BLaER1 (cell line): ENCODE measurements at regions not wholly inside any gene's neighbourhood (a gene's known extent, or its start where the extent isn't known, plus 50 kb on each side); places are given as distances from the start of the nearest gene placed in this dataset.
"Not testable (repeated sequence)": the region's sequence is repeated elsewhere in the genome, so short reads cannot be mapped to it uniquely, and the experiment has no call there.

Experiments
- H3K27ac ChIP-seq: shearing (Covaris generic); formaldehyde crosslinking; 2 replicates; pipeline ENCODE4 v1.8.1; 2022
- H3K27me3 ChIP-seq: shearing (Covaris generic); formaldehyde crosslinking; 2 replicates; pipeline ENCODE4 v1.8.1; 2022
- H3K36me3 ChIP-seq: shearing (Covaris generic); formaldehyde crosslinking; 2 replicates; pipeline ENCODE4 v1.8.1; 2022
- H3K4me1 ChIP-seq: shearing (Covaris generic); formaldehyde crosslinking; 2 replicates; pipeline ENCODE4 v1.8.1; 2022
- H3K4me2 ChIP-seq: shearing (Covaris generic); formaldehyde crosslinking; 2 replicates; pipeline ENCODE4 v1.8.1; 2022
- H3K4me3 ChIP-seq: shearing (Covaris generic); formaldehyde crosslinking; 2 replicates; pipeline ENCODE4 v1.8.1; 2022
- H3K9ac ChIP-seq: shearing (Covaris generic); formaldehyde crosslinking; 2 replicates; pipeline ENCODE4 v1.8.1; 2022
- H3K9me3 ChIP-seq: shearing (Covaris generic); formaldehyde crosslinking; 2 replicates; pipeline ENCODE4 v1.8.1; 2022
- H4K20me1 ChIP-seq: shearing (Covaris generic); formaldehyde crosslinking; 2 replicates; pipeline ENCODE4 v1.8.1; 2022
- Cebpa-rat ChIP-seq: shearing (Covaris generic); IDR thresholded peaks from 2 replicates; pipeline ENCODE4 v1.8.1; 2022

- H3K9me3 ChIP-seq, result no peaks in the 10 kb centered on the region
- H3K36me3 ChIP-seq, result no peaks in the 10 kb centered on the region
- no peaks in the 10 kb centered on the region for H4K20me1 ChIP-seq
- H3K9ac ChIP-seq, result no peak overlapping the region
- H3K4me2 ChIP-seq, result no peak overlapping the region
- no peak overlapping the region for H3K27ac ChIP-seq
- no peak overlapping the region for H3K4me3 ChIP-seq
- no peaks in the 10 kb centered on the region for H3K4me1 ChIP-seq
- no peak for TF ChIP-seq Cebpa-rat
- no peaks in the 10 kb centered on the region for H3K27me3 ChIP-seq
Measured at GRCh38 chr4:29311247-29311646, 1408.9 kb upstream of the PCDH7 start.

DNA sequence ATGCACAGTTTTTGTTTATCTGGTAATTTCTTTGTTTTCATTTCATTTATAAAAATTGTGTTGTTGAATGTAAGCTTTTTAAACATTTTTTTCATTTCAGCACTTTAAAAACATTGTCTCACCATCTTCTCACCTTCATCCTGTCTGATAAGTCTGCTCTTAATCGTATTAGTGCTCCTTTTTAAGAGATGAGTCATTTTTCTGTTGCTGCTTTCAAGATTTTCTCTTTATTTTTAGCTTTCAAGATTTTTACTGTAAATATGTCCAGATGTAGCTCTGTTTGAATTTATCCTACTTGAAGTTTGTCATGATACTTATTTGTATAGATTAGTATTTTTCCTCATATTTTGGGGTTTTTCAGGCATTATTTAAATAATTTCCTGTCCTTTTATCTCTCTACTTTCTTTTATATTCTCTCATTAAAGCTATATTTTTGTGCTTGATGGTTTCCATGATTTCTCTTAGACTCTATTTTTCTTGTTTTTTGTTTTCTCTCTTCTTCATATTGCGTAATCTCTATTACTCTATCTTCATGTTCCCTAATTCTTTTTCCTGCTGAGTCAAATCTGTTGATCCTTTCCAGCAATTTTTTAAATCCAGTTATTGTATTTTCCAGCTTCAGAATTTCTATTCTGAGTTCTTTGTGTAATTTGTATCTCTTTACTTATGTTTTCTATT lies 1400.4 kb upstream of the PCDH7 start:
- no peak overlapping the region for H3K27ac ChIP-seq

DNA sequence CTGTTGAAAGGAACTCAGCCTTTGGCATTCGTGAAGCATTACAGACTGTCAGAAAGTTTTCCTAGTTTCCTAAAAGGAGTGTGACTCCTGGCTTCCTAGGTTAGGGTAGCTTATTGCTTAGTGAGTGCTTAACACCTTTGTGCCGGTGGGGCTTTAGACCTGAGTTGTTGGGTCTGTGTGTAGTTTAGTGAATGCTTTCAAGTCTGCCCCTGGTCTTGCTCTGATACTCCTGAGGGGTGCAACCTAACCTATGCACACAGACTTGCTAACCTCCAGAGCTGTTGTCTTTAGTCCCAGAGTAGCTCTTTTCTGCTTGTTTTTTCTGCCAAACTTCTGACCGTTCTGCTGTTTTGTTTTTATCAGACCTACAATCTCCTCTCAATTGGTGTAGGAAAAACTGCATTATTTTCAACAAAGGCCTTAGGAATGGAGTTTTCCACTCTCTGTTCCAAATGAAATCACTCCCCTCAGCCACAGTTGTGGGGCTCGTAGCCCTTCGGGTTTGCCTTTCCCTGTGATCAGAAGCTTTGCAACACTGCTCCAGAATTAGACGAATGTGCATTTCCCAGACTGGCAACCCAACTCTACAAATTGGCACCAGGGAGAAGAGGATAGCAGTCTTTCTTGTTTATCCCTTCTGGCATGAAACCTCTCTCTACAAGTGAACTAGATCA lies 1399.1 kb upstream of the PCDH7 start:
- H3K9ac ChIP-seq, result no peak overlapping the region
- TF ChIP-seq Cebpa-rat, result no peak
- H3K4me3 ChIP-seq, result no peak overlapping the region
- no peaks in the 10 kb centered on the region for H4K20me1 ChIP-seq
- H3K27me3 ChIP-seq, result no peaks in the 10 kb centered on the region
- H3K4me1 ChIP-seq, result no peaks in the 10 kb centered on the region
- H3K36me3 ChIP-seq, result no peaks in the 10 kb centered on the region
- H3K9me3 ChIP-seq, result no peaks in the 10 kb centered on the region
- H3K27ac ChIP-seq, result no peak overlapping the region
- no peak overlapping the region for H3K4me2 ChIP-seq

More for the DNA sequence above, 1400.4 kb upstream of the PCDH7 start:
- no peaks in the 10 kb centered on the region for H4K20me1 ChIP-seq
- H3K4me2 ChIP-seq, result no peak overlapping the region
- no peaks in the 10 kb centered on the region for H3K27me3 ChIP-seq
- no peaks in the 10 kb centered on the region for H3K4me1 ChIP-seq
- H3K36me3 ChIP-seq, result no peaks in the 10 kb centered on the region
- H3K4me3 ChIP-seq, result no peak overlapping the region
- no peaks in the 10 kb centered on the region for H3K9me3 ChIP-seq
- no peak; the same call in 1 of the 2 replicates for TF ChIP-seq Cebpa-rat
- no peak overlapping the region for H3K9ac ChIP-seq

DNA sequence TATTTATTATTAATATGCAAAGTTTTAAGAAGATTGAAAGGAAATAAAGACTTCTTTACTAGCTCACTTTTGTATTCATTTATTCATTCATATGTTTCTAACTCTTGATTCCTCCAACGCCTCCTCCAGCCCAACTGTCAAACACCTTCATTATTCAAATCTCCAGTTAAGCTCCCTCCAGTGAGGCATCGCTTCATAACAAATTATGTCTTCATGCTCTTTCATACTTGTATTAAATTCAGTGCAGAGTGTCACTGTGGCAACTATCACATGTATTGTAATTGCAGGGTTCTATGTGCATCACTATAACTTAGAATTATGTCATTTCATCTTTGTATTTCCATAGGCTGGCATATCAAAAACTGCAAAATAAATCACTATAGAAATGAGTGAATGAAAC lies 1394.2 kb upstream of the PCDH7 start:
- no peaks in the 10 kb centered on the region for H3K36me3 ChIP-seq

GRCh38 chr4:29326816-29327215 lies 1393.4 kb upstream of the PCDH7 start:
- Histone ChIP-seq H4K20me1 (no peaks in the 10 kb centered on the region), H3K27me3 (no peaks in the 10 kb centered on the region), H3K9ac (no peak overlapping the region), H3K27ac (no peak overlapping the region), H3K4me3 (no peak overlapping the region), H3K36me3 (no peaks in the 10 kb centered on the region), H3K9me3 (no peaks in the 10 kb centered on the region), H3K4me1 (no peaks in the 10 kb centered on the region), H3K4me2 (no peak overlapping the region)
- TF ChIP-seq Cebpa-rat, result no peak

More for the DNA sequence above, 1394.2 kb upstream of the PCDH7 start:
- no peak for TF ChIP-seq Cebpa-rat
- Histone ChIP-seq H3K9ac (no peak overlapping the region), H3K27ac (no peak overlapping the region), H3K9me3 (no peaks in the 10 kb centered on the region), H4K20me1 (no peaks in the 10 kb centered on the region), H3K4me3 (no peak overlapping the region), H3K4me2 (no peak overlapping the region), H3K27me3 (no peaks in the 10 kb centered on the region), H3K4me1 (no peaks in the 10 kb centered on the region)

- Histone ChIP-seq H3K9ac (no peak overlapping the region), H3K4me1 (no peaks in the 10 kb centered on the region), H4K20me1 (no peaks in the 10 kb centered on the region), H3K4me2 (no peak overlapping the region), H3K36me3 (no peaks in the 10 kb centered on the region), H3K4me3 (no peak overlapping the region), H3K9me3 (no peaks in the 10 kb centered on the region), H3K27ac (no peak overlapping the region), H3K27me3 (no peaks in the 10 kb centered on the region)
- no peak for TF ChIP-seq Cebpa-rat
Measured at GRCh38 chr4:29336861-29337260, 1383.3 kb upstream of the PCDH7 start.

- Histone ChIP-seq H3K36me3 (no peaks in the 10 kb centered on the region), H3K9ac (no peak overlapping the region)
- no peak for TF ChIP-seq Cebpa-rat
Measured at GRCh38 chr4:29372971-29373370, 1347.2 kb upstream of the PCDH7 start.

DNA sequence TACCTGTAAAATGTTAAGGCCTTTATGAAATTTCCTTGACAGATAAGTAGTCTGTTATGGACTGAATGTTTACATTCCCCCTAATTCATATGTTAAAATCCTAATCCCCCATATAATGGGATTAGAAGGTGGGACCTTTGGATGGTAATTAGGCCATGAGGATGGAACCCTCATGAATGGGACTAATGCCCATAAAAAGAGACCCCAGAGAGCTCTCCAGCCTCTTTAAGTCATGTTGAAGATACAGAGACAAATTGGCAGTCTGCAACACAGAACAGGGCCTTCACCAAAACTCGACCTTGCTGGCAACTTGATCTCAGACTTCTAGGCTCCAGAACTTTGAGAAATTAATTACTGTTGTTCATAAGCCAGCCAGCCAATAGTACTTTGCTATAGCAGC lies 1344.5 kb upstream of the PCDH7 start:
- no peak overlapping the region for H3K4me3 ChIP-seq
- TF ChIP-seq Cebpa-rat, result no peak

More at GRCh38 chr4:29372971-29373370, 1347.2 kb upstream of the PCDH7 start:
- H3K4me2 ChIP-seq, result no peak overlapping the region
- no peaks in the 10 kb centered on the region for H3K9me3 ChIP-seq
- no peaks in the 10 kb centered on the region for H3K4me1 ChIP-seq
- no peak overlapping the region for H3K27ac ChIP-seq
- no peak overlapping the region for H3K4me3 ChIP-seq
- H4K20me1 ChIP-seq, result no peaks in the 10 kb centered on the region
- no peaks in the 10 kb centered on the region for H3K27me3 ChIP-seq

GRCh38 chr4:29378237-29378636 lies 1341.9 kb upstream of the PCDH7 start:
- H3K27ac ChIP-seq, H3K4me2 ChIP-seq, H3K27me3 ChIP-seq, H3K36me3 ChIP-seq, H3K9ac ChIP-seq, H3K4me3 ChIP-seq, H3K4me1 ChIP-seq, H3K9me3 ChIP-seq, H4K20me1 ChIP-seq: not testable (repeated sequence)

More for the DNA sequence above, 1344.5 kb upstream of the PCDH7 start:
- H3K27me3 ChIP-seq, result no peaks in the 10 kb centered on the region
- no peak overlapping the region for H3K4me2 ChIP-seq
- H3K36me3 ChIP-seq, result no peaks in the 10 kb centered on the region
- no peaks in the 10 kb centered on the region for H4K20me1 ChIP-seq
- H3K4me1 ChIP-seq, result no peaks in the 10 kb centered on the region
- no peaks in the 10 kb centered on the region for H3K9me3 ChIP-seq
- no peak overlapping the region for H3K27ac ChIP-seq
- H3K9ac ChIP-seq, result no peak overlapping the region

GRCh38 chr4:29390921-29391320 lies 1329.2 kb upstream of the PCDH7 start:
- H3K9me3 ChIP-seq, result peaks cover 8% of the 10 kb centered on the region; the same call in 1 of the 2 replicates
- H4K20me1 ChIP-seq, result no peaks in the 10 kb centered on the region
- no peaks in the 10 kb centered on the region for H3K27me3 ChIP-seq
- no peak overlapping the region for H3K9ac ChIP-seq
- TF ChIP-seq Cebpa-rat, result no peak
- H3K4me3 ChIP-seq, result no peak overlapping the region
- no peaks in the 10 kb centered on the region for H3K4me1 ChIP-seq
- H3K4me2 ChIP-seq, result no peak overlapping the region
- H3K27ac ChIP-seq, result no peak overlapping the region
- H3K36me3 ChIP-seq, result no peaks in the 10 kb centered on the region
